ENCODE measurements at regions not wholly inside any gene's neighbourhood (a gene's known extent, or its start where the extent isn't known, plus 50 kb on each side); places are given as distances from the start of the nearest gene placed in this dataset.
A peak's percentile ranks its signal among the peaks of the same experiment; 100 is the strongest.

DNA sequence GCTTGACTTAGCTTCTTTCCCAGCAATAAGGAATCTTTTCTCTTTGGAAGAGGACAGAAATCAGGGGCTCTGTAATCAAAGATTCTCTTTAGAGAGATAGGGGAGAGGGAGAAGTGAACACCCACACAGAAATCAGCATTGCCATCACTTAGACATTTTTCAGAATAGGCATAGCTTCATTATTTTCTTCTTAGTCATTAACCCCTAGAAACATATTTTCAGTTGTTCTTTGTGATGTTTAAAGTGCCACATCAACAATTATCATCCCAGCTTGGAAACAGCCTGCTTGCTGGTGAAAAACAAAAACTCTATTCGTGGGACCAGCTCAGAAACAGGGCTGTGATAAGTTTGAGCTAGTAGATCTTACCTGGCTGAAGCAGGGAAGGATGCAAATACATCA is 88.3 kb upstream of the SLC44A3 start:
- no peak for DNase-seq

DNA sequence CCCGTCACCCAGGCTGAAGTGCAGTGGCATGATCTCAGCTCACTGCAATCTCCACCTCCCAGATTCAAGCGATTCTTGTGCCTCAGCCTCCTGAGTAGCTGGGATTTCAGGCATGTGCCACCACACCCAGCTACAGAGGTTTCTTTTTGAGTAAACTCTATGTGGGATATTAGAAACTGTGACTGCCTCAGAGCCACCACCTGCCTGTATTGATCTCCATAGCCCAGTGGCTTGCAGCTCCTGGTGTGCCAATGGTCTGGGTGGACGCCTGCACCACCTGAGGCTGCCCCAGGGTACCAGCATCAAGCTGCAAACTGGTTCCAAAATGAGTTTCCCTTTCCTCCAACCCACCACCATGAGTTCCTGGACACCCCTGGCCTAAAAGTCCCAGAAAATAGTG is 89.7 kb upstream of the SLC44A3 start:
- no peak for DNase-seq

DNA sequence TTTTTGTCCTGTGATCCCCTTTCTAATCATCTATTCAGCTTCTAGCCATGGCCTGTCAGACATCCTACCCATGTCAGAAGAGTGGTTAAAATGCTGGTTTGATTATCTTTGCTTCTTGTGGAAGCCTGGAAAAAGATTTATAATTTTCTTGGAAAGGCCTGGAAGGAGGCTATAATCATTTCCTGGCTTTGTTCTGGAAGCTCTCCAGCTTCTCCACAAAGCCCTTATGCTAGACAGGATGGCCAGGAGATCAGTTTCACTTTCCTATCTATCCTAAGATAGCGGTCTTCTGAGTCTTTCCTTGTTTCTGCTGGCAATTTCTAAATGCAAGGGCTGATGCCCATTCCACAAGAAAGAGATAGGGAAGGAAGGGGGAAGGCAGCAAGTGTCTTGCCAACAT is 90.9 kb upstream of the SLC44A3 start:
- no peak for DNase-seq

DNA sequence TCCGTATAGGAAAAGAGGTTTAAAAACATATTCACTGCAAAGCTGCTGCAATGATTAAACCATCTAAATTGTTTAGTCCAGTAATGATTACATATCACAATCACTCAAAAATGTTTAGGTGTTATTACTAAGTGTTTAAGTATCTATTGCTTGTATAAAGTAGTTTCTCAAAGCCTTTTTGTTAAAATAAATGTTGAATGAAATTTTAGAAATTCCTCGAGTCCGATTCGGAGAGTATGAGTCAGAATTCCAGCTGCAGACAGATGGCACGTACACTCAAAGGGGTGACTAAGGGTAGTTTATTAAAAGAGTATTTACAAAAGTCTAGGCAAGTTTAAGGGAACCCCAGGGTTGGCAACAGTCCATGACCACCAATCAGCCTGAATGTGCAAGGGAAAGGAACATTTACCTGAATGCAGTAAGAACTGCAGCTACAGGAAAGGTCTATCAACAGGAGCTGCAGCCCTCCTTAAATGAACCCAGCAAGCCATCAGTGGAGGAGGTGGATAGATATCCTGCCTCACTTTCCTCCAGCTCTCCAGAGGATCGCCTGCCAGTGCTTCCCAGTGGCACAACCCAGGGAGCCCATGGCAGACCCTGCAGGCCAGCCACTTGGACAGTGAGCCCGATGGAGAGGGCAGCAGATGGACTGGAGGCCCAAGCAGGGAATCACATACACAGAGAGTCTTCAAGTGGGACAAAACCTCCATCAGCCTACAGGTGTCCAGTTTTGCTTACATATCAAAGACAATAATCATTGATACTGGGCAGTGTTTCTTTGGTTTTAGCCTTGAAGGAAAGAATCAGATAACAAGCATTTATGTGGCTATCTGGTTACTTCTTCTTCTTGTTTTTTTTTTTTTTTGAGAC is 92.1 kb upstream of the SLC44A3 start:
- no peak for DNase-seq

DNA sequence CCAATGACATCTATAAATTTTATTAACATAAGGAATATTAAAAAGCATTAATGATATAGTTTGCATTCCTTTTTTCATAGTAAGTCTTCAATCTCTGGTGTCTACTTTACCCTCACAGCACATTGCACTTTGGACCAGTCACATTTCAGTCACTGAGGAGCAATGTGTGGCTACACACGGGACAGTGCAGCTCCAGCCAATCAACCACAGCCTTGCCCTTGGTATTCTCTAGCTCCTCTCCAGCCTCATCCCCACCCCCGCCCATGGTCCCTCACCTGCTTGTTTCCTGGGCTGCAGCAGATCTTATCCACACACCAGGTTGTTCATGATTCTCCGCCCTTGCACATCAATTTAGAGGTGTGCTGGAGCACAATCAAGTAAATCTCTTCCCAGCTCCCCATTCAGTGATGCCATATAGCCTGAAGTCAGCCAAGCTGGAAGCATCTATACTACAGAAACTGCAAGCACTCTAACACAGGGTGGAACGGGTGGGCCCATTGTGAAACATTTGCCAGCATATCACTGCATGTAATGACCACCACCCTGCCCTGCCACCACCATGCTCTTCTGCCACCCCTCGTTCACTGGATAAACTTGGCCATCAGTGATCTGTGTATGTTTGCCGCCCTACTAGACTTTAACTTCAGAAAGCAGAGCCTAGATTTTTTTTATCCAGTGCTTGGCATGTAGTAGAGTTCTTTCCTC is 93.0 kb upstream of the SLC44A3 start:
- no peak for DNase-seq

DNA sequence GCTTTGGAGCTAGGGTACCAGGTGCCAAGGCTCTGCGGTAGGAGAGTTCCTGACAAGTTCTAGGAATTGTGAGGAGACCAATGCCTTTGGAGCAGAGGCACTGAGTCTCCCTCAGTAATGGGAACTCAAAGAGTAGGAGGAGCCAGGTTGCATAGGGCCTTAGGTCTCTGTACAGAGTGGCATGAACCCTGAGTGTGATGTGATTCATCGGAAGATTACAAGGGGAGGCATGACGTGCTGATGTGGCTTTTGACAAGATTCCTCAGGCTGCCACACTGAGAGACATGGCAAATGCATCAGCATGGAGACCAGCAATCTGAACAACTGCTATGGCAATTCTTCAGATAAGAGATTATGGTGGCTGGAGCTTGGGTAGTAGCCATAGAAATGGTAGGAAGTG is 94.6 kb upstream of the SLC44A3 start:
- DNase-seq = no peak

DNA sequence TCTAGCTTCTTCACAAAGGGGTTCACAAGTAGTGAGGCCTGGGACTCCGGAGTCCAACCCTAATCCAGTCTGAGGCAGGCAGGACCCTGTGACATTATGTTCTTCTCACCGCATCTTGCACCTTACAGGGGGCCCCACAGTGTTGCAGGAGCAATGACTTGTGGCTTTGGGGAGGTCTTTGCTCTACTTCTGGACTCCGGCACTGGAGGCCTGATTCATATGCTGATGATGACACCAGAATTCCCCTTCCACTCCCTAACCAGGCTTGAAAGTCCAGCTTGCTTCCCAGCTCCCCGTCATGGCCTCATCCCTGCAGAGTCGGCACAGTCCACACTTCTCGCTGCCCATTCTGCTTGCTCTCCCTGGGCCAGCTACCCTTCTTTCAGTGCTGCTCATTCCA is 96.3 kb upstream of the SLC44A3 start:
- DNase-seq = no peak

DNA sequence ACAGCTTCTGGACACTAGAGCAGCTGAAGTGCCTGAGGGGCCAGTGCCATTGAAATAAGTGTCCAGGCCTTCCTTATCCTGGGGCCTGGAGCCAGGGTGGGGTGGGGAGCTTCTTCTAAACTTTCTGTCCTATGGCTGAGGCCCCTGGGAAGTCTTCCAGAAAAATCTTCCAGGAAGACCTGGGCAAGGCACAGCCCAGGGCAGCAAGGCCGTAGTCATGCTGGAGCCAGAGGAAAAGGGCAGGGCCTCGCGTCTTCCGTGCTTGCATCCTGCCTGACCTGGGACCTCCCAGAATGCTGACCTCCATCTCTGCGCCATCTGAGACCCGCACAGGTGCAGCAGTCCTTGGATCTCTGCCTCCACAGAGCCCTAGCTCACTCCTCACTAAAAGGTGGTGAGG is 96.7 kb upstream of the SLC44A3 start:
- no peak for DNase-seq

DNA sequence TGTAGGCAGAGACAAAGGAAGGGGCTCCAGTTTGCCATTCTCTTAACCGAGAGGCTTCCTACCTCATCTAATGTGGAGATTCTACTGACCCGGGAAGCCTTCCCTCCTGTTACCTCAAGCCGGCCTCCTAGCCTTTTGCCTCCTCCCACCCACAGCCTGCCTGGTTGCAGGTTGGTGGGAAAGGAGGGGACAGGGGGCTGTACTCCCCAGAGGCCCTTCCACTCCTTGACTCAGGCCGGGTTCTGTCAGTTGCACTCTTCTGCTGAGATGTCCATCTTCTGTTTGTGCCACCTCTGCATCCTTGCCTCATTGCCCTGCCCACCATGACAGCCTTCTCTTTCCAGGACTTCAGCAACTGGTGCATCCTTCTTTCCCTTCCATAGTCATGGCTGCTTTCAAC is 98.0 kb upstream of the SLC44A3 start:
- DNase-seq = no peak

DNA sequence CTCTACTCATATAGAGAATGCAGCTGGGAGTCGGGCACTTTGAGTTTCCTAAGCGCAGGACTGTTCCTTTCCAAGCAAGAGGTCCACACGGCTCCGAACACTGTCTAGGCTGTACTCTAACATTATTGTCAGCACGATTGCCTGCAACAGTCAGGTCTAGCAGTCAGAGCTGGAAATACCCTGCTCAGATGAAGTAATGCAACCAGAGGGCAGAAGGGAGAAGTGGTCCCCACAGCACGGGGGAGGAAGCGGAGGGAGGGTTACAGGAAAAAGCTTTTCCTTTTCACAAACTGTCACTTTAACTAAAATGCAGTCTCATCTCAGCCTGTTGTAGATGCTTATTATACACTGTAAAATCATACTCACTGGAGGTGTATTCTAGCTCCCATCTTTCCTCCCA is 98.9 kb upstream of the SLC44A3 start:
- DNase-seq = peak; percentile 24

DNA sequence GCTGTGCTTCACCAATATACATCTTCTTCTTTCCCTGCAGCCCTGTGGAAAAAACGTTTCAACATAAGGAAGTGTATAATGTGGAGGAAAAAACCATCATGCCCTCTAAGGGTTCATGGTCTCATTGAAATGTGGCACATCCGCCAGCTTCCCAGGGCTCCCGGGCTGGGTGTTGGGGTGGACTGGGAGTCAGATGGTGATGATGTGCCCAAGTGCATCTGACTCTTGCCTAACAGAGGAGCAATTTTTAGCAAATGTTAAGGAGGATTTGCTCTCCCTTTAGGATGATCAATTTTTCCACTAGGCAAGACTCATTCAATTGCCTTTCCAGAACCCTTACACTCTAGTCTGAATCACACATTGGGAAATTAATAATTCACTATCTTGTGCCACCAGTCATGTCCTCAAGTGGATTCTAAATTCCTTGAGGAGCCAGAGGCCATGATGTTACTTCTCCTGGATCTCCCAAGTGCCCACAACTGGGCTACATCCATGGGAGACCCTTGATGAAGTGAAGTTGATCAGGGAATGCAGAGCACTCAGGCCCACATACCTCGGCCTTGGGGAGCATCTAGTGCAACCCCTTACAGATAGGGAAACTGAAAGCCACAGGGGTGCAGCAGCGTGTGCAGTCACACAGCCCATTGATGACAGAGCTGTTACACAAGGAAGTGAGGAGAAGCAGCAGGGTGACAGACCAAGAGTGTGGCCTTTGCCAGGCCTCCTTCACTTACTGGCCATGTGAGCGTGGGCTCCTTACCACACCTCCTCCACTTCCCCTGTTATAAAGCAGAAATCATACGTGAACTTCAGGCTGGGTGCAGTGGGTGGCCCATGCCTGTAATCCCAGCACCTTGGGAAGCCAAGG is 100.0 kb upstream of the SLC44A3 start:
- peak; percentile 4 for DNase-seq

DNA sequence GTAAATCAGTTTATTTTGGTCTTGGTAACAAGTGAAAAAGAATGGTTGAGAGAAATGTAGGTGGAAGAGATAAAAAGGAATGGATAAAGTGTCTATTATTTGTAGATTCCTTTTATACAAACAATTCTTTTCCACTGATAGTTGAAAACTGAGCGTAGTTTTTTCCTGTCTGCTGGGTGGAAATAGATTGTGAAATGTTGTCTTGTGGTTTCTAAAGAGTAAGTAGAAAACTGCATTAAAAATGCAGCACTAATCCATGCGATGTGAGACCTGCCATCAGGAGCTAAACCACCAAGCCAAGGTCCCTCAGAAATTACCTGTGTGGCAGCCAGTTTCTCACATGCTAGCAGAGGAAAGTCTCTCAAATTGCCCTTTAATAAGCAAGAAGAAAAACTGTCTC is 103.2 kb upstream of the SLC44A3 start:
- no peak for DNase-seq

DNA sequence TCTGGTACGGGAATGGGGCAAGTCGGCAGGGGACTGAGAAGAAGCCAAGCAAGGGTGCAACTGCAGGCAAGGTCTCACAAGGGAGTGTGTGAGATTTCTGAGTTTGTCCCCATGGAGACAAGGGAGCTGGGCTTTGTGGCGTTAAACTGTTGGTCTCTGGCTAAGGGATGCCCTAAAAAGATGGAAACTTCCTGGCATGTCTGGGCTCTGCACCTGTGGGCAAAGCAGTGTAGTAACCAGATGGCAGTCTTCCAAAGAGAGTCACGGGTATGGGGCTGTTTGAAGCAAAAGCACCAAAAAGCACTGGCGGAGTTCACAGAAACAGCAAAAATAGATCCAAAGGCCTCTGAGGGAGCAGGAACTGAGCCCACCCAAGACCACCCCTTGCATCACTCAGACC is 104.8 kb upstream of the SLC44A3 start:
- DNase-seq = no peak

DNA sequence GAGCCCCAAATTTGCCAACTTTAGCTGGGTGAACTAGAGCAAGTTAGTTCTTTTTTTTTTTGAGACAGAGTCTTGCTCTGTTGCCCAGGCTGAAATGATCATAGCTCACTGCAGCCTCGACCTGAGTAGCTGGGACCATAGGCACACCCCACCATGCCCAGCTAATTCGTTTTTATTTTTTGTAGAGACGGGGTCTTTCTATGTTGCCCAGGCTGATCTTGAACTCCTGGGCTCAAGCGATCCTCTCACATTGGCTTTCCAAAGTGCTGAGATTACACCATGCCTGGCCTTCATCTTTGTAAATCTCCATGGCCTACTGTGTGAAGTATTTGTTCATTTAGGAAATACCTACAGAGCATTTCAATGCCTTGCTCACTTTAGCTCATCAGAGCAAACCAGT is 105.6 kb upstream of the SLC44A3 start:
- no peak for DNase-seq

DNA sequence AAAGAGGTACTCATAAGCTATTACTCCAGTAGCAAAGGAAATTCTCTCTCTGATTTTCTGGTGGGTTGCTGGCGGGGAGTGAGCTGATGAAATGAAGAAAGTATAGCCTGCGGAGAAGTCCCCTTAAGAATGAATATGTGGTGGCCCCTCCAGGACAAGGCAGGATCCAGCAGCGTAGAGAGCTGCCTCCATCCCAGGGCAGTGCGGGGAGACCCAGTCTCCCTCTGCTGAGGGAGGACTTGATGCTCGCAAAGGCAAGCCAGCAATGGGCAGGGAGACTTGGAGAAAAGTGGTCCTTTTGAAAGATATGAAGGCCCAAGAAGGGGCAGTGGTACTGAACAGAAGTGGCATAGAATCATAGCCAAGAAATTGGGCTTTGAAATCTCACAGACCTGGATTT is 106.0 kb upstream of the SLC44A3 start:
- DNase-seq = no peak

DNA sequence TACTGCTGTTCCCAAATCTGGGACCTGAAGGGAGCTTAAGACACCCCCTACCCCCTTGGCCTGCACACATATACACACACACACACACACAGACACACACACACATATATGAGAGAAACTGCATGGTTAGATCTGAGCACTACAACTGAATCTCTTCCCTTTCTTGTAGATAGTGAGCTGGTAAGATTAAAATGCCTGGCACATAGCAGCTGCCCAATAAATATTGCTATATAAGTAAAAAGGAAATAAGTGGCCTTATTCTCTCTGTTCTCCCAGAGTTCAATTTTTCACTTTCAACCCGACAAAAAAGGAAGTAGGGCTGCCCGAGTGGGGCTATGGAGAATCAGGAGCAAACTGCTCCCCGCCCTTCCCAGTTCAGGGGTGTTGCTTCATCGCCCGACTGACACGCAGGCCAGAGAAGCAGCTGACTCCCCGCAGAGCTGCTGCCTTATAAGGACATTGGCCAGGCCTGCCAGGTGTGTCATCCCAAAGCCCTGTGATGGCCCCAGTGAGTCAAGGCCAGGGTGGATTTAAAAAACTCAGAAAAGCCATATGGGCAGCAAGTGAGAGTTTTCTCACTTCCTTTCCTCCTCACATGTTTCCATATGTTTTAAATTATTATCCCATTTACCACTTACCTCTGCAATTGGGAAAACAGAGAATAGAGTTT is 106.5 kb upstream of the SLC44A3 start:
- peak; percentile 19 for DNase-seq

DNA sequence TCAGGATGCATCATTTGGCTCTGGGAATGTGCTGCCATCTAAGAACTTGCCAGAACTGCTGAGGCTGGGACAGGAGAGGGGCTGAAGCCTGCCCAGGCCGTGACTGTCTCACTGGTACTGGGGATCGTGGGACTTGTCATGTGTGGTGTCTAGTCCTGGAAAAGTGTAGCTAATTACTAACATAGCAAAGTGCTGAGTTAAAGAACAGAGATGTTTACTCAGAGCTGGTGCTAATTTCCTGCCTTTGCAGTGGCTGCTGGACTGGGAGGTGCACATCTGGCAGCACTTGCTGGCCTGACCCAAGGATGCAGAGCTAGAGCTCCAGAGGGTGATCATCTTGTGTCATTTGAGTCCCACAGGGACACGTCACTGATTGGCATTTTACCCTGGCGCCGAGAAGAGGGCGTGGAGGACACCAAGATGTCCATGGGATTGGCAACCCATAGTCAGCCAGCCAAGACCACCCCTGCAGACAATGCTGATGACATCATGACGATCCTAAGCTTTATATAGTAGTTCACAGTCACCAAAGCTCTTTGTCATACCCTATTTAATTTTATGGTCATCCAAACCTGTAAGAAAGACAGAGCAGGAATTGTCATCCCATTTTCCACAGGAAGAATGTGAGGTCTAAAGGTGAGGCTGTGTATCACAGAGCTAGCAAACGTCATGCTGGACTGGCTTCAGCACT is 110.1 kb upstream of the SLC44A3 start:
- no peak for DNase-seq

DNA sequence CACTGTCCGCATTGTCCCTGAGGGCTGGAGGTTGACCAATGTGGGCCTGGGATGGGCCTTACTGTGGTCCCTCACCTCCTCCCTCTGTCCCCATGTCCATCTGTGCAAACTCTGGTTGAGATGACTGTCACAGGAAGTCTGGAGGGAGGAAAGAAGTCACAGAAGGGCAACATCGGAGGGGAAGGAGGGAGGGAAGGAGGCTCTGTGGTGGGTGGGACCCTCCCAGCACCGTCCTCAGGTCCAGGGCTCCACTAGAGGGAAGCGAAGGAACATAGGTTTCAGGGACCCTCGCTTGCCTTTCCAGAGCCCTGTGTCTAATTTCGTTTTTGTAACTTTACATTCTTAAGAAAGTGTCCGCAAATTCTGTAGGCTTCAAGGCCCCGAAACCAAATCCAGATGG is 111.3 kb upstream of the SLC44A3 start:
- DNase-seq = no peak

DNA sequence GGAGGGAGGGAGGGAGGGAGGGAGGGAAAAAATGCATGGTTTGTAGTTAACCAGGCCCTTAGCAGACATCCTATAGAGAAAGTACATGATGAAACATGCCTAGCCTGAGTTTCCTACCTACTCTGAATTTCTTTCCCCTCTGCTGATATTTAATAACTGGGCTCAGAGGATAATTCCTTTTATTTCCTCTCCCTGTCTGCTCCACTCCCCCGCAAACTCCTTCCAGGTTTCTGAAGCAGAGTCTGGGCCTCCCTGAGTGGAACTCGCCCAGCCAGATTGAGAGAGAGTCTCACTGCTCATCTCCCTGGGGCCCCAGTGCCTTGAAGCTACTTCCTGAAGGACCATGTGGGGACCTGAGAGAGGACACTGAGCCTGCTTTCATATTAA is 111.9 kb upstream of the SLC44A3 start:
- no peak for DNase-seq

DNA sequence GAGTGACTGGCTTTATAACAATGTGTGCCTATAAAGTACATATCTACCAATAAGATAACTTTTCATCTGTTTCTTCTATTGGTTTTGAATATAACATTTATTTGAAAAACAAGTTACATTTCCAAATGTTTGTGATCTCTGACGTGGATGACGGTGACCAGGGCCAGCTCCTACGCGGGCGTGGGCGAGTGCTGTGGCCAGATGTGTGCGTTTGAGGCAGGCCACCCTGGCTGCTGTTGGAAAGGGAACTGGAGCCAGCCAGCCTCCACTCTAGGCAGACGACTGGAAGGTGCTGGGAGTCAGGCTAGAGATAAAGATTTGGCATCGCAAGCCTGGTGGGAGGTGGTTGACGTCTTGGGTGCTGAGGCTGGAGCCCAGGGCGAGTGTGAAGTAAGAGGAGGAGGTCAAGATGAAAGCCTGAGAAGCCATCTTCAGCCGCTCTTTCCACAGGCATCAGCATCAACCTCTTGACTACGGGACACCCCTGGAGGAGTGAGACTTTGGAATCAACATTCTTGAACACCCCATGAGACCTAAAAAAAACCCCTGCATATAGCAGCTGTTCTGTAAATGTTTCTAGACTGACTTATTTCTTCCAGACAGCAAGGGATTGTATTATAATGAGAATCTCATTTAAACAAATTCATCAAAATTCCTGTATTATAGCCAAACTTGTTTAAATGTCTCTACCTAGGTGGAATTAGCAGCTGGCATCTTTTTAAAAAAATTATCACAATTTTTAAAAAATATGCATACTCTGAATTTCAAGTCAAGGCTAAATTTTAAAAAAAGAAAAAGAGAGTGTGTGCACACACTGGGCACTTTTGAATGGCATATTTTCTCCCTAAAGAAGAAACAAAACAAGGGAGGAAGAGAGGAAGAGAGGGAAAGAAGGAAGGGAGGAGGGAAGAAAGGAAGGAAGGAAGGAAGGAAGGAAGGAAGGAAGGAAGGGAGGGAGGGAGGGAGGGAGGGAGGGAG is 112.5 kb upstream of the SLC44A3 start:
- no peak for DNase-seq

DNA sequence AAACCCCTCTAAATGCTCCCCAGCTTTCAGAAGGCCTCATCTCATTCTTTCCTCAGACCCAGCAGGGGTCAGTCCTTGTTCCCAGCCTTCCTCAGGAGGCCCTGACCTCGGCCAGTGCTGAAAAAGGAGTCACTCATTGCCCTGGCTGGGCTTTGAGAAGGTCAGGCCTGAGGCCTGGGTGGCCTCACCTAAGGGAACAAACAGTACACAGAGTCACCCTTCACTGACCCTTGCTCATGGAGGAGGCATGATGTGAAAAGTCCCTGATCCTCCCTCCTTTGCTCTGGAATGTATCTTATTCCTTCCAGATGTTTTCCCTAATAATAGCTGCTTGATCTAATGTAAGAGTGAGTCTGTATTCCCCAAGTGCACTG is 117.7 kb upstream of the SLC44A3 start:
- no peak for DNase-seq
